ENCODE measurements at regions not wholly inside any gene's neighbourhood (a gene's known extent, or its start where the extent isn't known, plus 50 kb on each side); places are given as distances from the start of the nearest gene placed in this dataset.

DNA sequence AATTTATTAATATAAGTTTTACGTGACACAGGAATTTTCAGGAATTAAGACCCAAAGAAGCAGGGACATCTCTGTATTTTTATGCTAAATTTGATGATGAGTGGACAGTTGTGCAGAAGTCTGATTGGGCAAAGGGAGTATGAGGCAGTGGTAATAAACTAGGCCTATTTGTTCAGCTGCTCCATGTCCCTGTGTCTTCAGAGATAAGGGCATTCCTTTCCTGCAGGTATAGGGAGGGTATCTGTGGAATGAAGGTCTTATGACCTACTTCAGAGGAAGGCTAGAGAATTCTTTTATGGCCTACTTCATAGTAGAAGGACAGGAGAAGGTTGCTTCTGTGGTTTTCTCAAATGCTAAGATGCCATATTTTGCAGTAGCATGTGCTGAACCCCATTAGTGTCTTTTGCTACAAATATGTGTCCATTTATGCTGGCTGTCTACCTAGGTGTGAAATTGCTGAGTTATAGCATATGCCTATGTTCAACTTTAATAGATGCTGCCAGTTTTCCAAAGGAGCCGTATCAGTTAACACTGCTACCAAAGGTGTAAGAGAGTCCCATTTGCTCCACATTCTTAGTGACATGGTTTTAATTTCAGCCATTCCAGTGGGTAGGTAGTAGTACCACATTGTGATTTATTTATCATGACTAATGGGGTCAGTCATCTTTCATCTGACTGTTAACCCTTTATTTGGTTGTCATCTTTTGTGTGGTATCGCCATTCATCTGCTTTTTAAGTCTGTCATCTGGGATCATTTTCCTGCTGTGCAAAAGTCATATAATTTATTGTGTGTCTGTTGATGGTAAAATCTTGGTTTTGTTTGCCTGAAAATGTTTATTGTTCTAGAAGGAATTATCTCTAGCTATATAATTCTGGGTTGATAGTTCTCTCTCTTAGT is 410.7 kb upstream of the RGS6 start:
- BruUV-seq (replicated peaks), result no TSS peak
- Histone ChIP-seq H3K27me3 (ENCODE audit: control insufficient read depth in 2 of 2, insufficient read depth in 2 of 2, low read length in 2 of 2) (no peaks in the 10 kb centered on the region), H3K36me3 (ENCODE audit: control insufficient read depth in 2 of 2, extremely low read depth in 1 of 2, insufficient read depth in 2 of 2, low read length in 2 of 2) (no peaks in the 10 kb centered on the region), H3K4me2 (ENCODE audit: insufficient read depth, low read length) (no peak overlapping the region), H3K4me3 (replicated peaks in 1 of 3; ENCODE audit: insufficient read depth in 1 of 3, low read depth in 1 of 3, low read length in 3 of 3) (no peak overlapping the region), H3K79me2 (ENCODE audit: control insufficient read depth, insufficient read depth, low read length) (no peaks in the 10 kb centered on the region), H3K27ac (ENCODE audit: insufficient read depth, low read depth, low read length) (no peak overlapping the region), H3K9me1 (replicated peaks; ENCODE audit: control insufficient read depth, extremely low read depth, insufficient read depth, low read length) (no peaks in the 10 kb centered on the region), H3K9ac (replicated peaks; ENCODE audit: extremely low read depth, insufficient read depth, low read length) (no peak overlapping the region), H2AFZ (ENCODE audit: low read depth, low read length) (no peak overlapping the region), H3K4me1 (ENCODE audit: control insufficient read depth, extremely low read depth, insufficient read depth, low read length) (no peaks in the 10 kb centered on the region), H3K9me3 (replicated peaks; ENCODE audit: control insufficient read depth, insufficient read depth, low read length) (no peaks in the 10 kb centered on the region), H4K20me1 (replicated peaks; ENCODE audit: control insufficient read depth, extremely low read depth, insufficient read depth, low read length) (no peaks in the 10 kb centered on the region)
- CTCF ChIA-PET, result no interaction called here
- POLR2A ChIA-PET, result no interaction called here
- TF ChIP-seq EZH2 (IDR thresholded peaks at IDR 0.05; ENCODE audit: borderline replicate concordance, low read depth, low read length, severe bottlenecking) (no peak), POLR2A (IDR thresholded peaks at IDR 0.05; ENCODE audit: low read depth, low read length) (no peak), MYC (IDR thresholded peaks at IDR 0.05; ENCODE audit: low read depth, low read length) (no peak), JUN (IDR thresholded peaks at IDR 0.05; ENCODE audit: borderline replicate concordance, insufficient read depth, insufficient read length, low read depth) (no peak)
- TF ChIP-seq, protein P1, sequence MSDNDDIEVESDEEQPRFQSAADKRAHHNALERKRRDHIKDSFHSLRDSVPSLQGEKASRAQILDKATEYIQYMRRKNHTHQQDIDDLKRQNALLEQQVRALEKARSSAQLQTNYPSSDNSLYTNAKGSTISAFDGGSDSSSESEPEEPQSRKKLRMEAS (IDR thresholded peaks at IDR 0.05; ENCODE audit: insufficient read depth, insufficient read length), result no peak
- intact Hi-C loops (cut with micrococcal nuclease), result no loop called here
- DNase-seq (ENCODE audit: low read depth, low spot score) (no peak), FAIRE-seq (no peak)
- dilution Hi-C loops (cut with MboI; ENCODE audit: extremely low pct_ligation_motif_present, low sequenced_read_pairs), result no loop called here

DNA sequence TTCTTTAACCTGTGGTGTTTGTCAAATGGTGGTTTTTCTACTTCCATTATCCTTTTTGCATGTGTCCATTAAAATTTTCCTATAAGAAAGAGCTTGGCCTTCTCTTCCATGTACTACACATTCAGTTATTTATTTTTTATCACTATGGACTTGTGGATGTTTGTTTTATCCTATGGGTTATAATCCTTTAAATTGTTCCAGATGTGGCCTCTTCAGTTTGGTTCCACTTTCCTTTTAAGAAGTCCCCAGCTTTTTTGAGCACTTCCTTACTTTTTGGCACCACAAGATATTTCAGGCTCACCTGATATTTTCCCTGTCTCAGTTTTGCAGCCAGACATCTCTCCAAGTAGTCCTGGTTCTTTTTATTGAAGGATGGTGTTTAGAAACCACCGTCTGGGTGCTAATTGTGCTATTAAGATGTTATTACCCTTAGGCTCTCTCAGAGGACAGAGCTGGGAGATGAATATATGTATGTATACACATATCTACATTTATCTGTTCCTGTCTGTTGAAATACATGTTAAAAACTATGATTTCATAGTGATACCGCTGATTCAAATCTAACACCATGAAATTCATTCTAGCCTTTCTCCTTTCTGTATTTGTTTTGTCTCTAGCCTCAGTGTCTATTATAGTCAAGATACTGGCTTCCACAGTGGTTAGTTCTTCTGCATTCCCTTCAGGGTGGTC is 408.5 kb upstream of the RGS6 start:
- Histone ChIP-seq H2AFZ (ENCODE audit: low read depth, low read length) (no peak overlapping the region), H3K4me1 (ENCODE audit: control insufficient read depth, extremely low read depth, insufficient read depth, low read length) (no peaks in the 10 kb centered on the region), H3K9ac (replicated peaks; ENCODE audit: extremely low read depth, insufficient read depth, low read length) (no peak overlapping the region), H3K4me3 (replicated peaks in 1 of 3; ENCODE audit: insufficient read depth in 1 of 3, low read depth in 1 of 3, low read length in 3 of 3) (no peak overlapping the region), H4K20me1 (replicated peaks; ENCODE audit: control insufficient read depth, extremely low read depth, insufficient read depth, low read length) (no peaks in the 10 kb centered on the region), H3K9me3 (replicated peaks; ENCODE audit: control insufficient read depth, insufficient read depth, low read length) (no peaks in the 10 kb centered on the region), H3K27me3 (ENCODE audit: control insufficient read depth in 2 of 2, insufficient read depth in 2 of 2, low read length in 2 of 2) (no peaks in the 10 kb centered on the region), H3K4me2 (ENCODE audit: insufficient read depth, low read length) (no peak overlapping the region), H3K9me1 (replicated peaks; ENCODE audit: control insufficient read depth, extremely low read depth, insufficient read depth, low read length) (no peaks in the 10 kb centered on the region), H3K79me2 (ENCODE audit: control insufficient read depth, insufficient read depth, low read length) (no peaks in the 10 kb centered on the region), H3K36me3 (ENCODE audit: control insufficient read depth in 2 of 2, extremely low read depth in 1 of 2, insufficient read depth in 2 of 2, low read length in 2 of 2) (no peaks in the 10 kb centered on the region), H3K27ac (ENCODE audit: insufficient read depth, low read depth, low read length) (no peak overlapping the region)
- ChIA-PET CTCF (no interaction called here), POLR2A (no interaction called here)
- intact Hi-C loops (cut with micrococcal nuclease) (no loop called here), dilution Hi-C loops (cut with MboI; ENCODE audit: extremely low pct_ligation_motif_present, low sequenced_read_pairs) (no loop called here)
- TF ChIP-seq FOS (IDR thresholded peaks at IDR 0.05; ENCODE audit: borderline replicate concordance, insufficient read depth, low read length), result no peak
- no peak for TF ChIP-seq MYC (IDR thresholded peaks at IDR 0.05; ENCODE audit: low read depth, low read length)
- no peak for TF ChIP-seq POLR2A (IDR thresholded peaks at IDR 0.05; ENCODE audit: low read depth, low read length)
- TF ChIP-seq JUN (IDR thresholded peaks at IDR 0.05; ENCODE audit: borderline replicate concordance, insufficient read depth, insufficient read length, low read depth), result no peak
- no peak for TF ChIP-seq EZH2 (IDR thresholded peaks at IDR 0.05; ENCODE audit: borderline replicate concordance, low read depth, low read length, severe bottlenecking)
- TF ChIP-seq, protein P2, sequence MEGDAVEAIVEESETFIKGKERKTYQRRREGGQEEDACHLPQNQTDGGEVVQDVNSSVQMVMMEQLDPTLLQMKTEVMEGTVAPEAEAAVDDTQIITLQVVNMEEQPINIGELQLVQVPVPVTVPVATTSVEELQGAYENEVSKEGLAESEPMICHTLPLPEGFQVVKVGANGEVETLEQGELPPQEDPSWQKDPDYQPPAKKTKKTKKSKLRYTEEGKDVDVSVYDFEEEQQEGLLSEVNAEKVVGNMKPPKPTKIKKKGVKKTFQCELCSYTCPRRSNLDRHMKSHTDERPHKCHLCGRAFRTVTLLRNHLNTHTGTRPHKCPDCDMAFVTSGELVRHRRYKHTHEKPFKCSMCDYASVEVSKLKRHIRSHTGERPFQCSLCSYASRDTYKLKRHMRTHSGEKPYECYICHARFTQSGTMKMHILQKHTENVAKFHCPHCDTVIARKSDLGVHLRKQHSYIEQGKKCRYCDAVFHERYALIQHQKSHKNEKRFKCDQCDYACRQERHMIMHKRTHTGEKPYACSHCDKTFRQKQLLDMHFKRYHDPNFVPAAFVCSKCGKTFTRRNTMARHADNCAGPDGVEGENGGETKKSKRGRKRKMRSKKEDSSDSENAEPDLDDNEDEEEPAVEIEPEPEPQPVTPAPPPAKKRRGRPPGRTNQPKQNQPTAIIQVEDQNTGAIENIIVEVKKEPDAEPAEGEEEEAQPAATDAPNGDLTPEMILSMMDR (IDR thresholded peaks at IDR 0.05; ENCODE audit: extremely low read depth in 1 of 2, insufficient read depth in 1 of 2, low read depth in 1 of 2, low read length in 2 of 2), result no peak
- TF ChIP-seq POLR2AphosphoS5 (IDR thresholded peaks at IDR 0.05; ENCODE audit: insufficient read depth, low read depth, low read length), result no peak
- TF ChIP-seq, protein P1 (IDR thresholded peaks at IDR 0.05; ENCODE audit: insufficient read depth, insufficient read length), result no peak
- no peak for TF ChIP-seq GATA2 (IDR thresholded peaks at IDR 0.05; ENCODE audit: insufficient read depth, insufficient read length, low read depth, low read length)
- FAIRE-seq (no peak), DNase-seq (ENCODE audit: low read depth, low spot score) (no peak)
- BruUV-seq (replicated peaks), result no TSS peak
